Testis (tissue), 2 donors: ENCODE measurements at regions not wholly inside any gene's neighbourhood (a gene's known extent, or its start where the extent isn't known, plus 50 kb on each side); places are given as distances from the start of the nearest gene placed in this dataset.

Experiments used
- DNase-seq: peaks from one replicate; pipeline ENCODE4 v3.0.0-alpha.2; 2019
- H3K27ac ChIP-seq, 2 donors: fragments of 200-600 bp; sonication (generic); one replicate each; pipeline ENCODE4 v1.5.1; 2019
- H3K27me3 ChIP-seq: fragments of 200-600 bp; sonication (generic); one replicate; pipeline ENCODE4 v1.5.1; 2019
- H3K36me3 ChIP-seq: fragments of 200-600 bp; sonication (generic); one replicate; pipeline ENCODE4 v1.5.1; 2017; ENCODE audit warnings: low read depth; ENCODE audit errors: missing control alignments
- H3K4me1 ChIP-seq: fragments of 200-600 bp; sonication (generic); one replicate; pipeline ENCODE4 v1.5.1; 2019
- H3K4me3 ChIP-seq, 2 donors: fragments of 200-600 bp; sonication (generic); one replicate each; pipeline ENCODE4 v1.5.1; 2017 to 2019
- H3K9me3 ChIP-seq: fragments of 200-600 bp; sonication (generic); one replicate; pipeline ENCODE4 v1.5.1; 2017
- POLR2A ChIP-seq: fragments of 450-650 bp; IDR thresholded peaks from one replicate; pipeline ENCODE4 v1.6.1; 2017; ENCODE audit warnings: antibody characterized with exemption, mild to moderate bottlenecking, moderate library complexity
- WGBS, 2 donors: methylation state at CpG; one replicate each; pipeline ENCODE4 v1.1.5; 2018; 5-methylcytosine and 5-hydroxymethylcytosine counted together
- intact Hi-C: fragments of 100-400 bp; cut with DNase I; formaldehyde crosslinking; loops from one replicate; pipeline ENCODE4 v1.15.1; 2023; ENCODE audit warnings: low total_unique reads
- TF ChIP-seq, protein P1 (sequence below), 3 experiments: fragments of 450-650 bp in 2 of 3; fragments of 200-600 bp in 1 of 3; sonication (generic) in 1 of 3; IDR thresholded peaks; one replicate each; pipeline ENCODE4 v1.5.1; 2016 to 2019; ENCODE audit warnings: antibody characterized with exemption in 3 of 3, mild to moderate bottlenecking in 2 of 3, moderate library complexity in 1 of 3

DNA sequence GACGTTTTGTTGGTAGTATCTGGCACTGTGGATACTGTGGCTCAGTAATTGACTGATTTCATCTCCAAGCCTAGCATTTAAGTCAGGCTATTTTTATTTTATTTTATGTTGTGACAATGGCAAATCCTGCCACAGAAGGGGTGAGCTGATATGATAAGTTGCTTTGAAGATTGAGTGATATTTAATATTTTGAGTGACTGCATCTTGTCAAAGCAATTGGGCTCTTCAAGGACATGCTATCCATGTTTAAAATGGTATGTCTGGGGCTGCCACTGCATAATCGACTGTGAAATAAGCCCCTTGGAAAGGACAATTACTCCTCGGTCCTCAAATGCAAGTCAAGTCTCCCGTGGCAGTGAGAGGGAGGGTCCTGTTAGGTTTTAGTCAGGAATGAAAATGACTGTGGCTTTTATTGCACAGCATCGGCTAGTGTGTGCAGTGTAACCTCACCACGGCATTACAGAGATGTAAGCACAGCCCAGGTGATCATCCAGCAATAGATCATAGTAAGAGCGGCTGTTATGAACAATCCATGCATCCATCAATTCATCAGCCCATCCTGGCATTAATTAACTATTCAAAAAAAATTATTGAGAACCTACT, 178.2 kb downstream of the GBA3 start:
- H3K4me3 ChIP-seq = no peak overlapping the region
- H3K36me3 ChIP-seq = no peaks in the 10 kb centered on the region
- no peak for DNase-seq
- WGBS, 2 donors = 68 to 82% methylated on average over 7 of the region's 7 CpGs
- TF ChIP-seq, protein P1, sequence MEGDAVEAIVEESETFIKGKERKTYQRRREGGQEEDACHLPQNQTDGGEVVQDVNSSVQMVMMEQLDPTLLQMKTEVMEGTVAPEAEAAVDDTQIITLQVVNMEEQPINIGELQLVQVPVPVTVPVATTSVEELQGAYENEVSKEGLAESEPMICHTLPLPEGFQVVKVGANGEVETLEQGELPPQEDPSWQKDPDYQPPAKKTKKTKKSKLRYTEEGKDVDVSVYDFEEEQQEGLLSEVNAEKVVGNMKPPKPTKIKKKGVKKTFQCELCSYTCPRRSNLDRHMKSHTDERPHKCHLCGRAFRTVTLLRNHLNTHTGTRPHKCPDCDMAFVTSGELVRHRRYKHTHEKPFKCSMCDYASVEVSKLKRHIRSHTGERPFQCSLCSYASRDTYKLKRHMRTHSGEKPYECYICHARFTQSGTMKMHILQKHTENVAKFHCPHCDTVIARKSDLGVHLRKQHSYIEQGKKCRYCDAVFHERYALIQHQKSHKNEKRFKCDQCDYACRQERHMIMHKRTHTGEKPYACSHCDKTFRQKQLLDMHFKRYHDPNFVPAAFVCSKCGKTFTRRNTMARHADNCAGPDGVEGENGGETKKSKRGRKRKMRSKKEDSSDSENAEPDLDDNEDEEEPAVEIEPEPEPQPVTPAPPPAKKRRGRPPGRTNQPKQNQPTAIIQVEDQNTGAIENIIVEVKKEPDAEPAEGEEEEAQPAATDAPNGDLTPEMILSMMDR (IDR thresholded peaks at IDR 0.05) = no peak
- no peak for TF ChIP-seq POLR2A
- no peaks in the 10 kb centered on the region for H3K4me1 ChIP-seq
- H3K27ac ChIP-seq = no peak overlapping the region
- no peaks in the 10 kb centered on the region for H3K27me3 ChIP-seq
- no peaks in the 10 kb centered on the region for H3K9me3 ChIP-seq
- intact Hi-C loops = no loop called here

DNA sequence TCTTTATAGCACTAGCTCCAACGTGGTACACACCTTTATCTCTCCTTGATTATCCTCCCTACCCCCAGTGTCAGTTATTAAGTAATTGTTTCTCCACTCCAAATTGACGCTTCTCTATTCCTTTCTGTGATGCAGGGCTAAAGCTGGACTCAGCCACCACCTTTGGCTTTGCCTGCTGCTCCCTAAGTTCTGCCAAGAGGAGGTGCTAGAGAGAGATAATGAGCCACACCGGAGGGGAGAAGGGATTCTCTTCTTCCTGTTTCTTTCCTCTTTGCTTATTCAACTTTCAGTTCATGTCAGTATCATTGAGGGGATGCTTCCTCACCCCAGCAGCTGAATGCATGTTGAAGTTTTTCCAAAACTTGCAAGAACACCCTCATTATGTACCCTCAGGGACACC, 176.5 kb downstream of the GBA3 start:
- 41 to 46% methylated on average over 3 of the region's 3 CpGs for WGBS, 2 donors
- DNase-seq = no peak

More for the DNA sequence above, 176.5 kb downstream of the GBA3 start:
- no peaks in the 10 kb centered on the region for H3K9me3 ChIP-seq
- H3K27me3 ChIP-seq = no peaks in the 10 kb centered on the region
- H3K4me3 ChIP-seq = no peak overlapping the region
- H3K36me3 ChIP-seq = no peaks in the 10 kb centered on the region
- TF ChIP-seq, protein P1 (IDR thresholded peaks at IDR 0.05) = no peak
- TF ChIP-seq POLR2A = no peak
- no peaks in the 10 kb centered on the region for H3K4me1 ChIP-seq
- intact Hi-C loops = no loop called here
- H3K27ac ChIP-seq = no peak overlapping the region
